CD14-positive monocyte (primary cell): ENCODE measurements at regions not wholly inside any gene's neighbourhood (a gene's known extent, or its start where the extent isn't known, plus 50 kb on each side); places are given as distances from the start of the nearest gene placed in this dataset.
A peak's percentile ranks its signal among the peaks of the same experiment; 100 is the strongest.

Source experiments
- DNase-seq, 3 donors: peaks; one replicate each; pipeline ENCODE4 v3.0.0-alpha.2; 2011 to 2022
- H2AFZ ChIP-seq: 2 replicates; pipeline ENCODE4 v1.6.0; 2012; ENCODE audit warnings: mild to moderate bottlenecking, low read depth, low read length, inconsistent platforms; ENCODE audit not compliant: insufficient read depth, poor library complexity, severe bottlenecking
- H3K27ac ChIP-seq, 2 donors: 1 replicate in 1 of 2; 2 replicates in 1 of 2; pipeline ENCODE4 v1.5.1; 2012 to 2013; ENCODE audit warnings: low read length in 2 of 2, control low read depth in 1 of 2, inconsistent platforms in 1 of 2, low read depth in 1 of 2, mild to moderate bottlenecking in 1 of 2
- H3K27me3 ChIP-seq, 2 donors: one replicate each; pipeline versions ENCODE4 v1.6.0 to v1.6.1; 2011 to 2013; ENCODE audit warnings: low read length in 2 of 2; ENCODE audit not compliant: control insufficient read depth in 2 of 2, insufficient read depth in 2 of 2
- H3K36me3 ChIP-seq, 2 donors: replicated peaks in 1 of 2; 1 replicate in 1 of 2; 2 replicates in 1 of 2; pipeline versions ENCODE4 v1.5.1 to v1.6.1; 2012 to 2013; ENCODE audit warnings: low read length in 2 of 2, control low read depth in 1 of 2, inconsistent platforms in 1 of 2, mild to moderate bottlenecking in 1 of 2; ENCODE audit not compliant: insufficient read depth in 2 of 2, control insufficient read depth in 1 of 2
- H3K4me1 ChIP-seq, 2 donors: 1 replicate in 1 of 2; 2 replicates in 1 of 2; pipeline versions ENCODE4 v1.5.1 to v1.6.1; 2012 to 2013; ENCODE audit warnings: low read length in 2 of 2, control low read depth in 1 of 2, inconsistent platforms in 1 of 2, mild to moderate bottlenecking in 1 of 2, moderate library complexity in 1 of 2; ENCODE audit not compliant: insufficient read depth in 2 of 2, control insufficient read depth in 1 of 2
- H3K4me2 ChIP-seq: replicated peaks from 2 replicates; pipeline ENCODE3; 2012; ENCODE audit warnings: low read length, moderate library complexity, mild to moderate bottlenecking; ENCODE audit not compliant: poor library complexity, severe bottlenecking; ENCODE audit errors: extremely low read depth
- H3K4me3 ChIP-seq, 3 experiments: fragments of 200-600 bp in 1 of 3; sonication (generic) in 1 of 3; replicated peaks in 1 of 3; 1 replicate in 2 of 3; 2 replicates in 1 of 3; pipeline ENCODE4 v1.5.1; 2011 to 2013; ENCODE audit warnings: low read length in 3 of 3, mild to moderate bottlenecking in 3 of 3, control low read depth in 2 of 3, low read depth in 2 of 3, inconsistent platforms in 1 of 3, moderate library complexity in 1 of 3
- H3K79me2 ChIP-seq: 2 replicates; pipeline ENCODE4 v1.6.0; 2012; ENCODE audit warnings: mild to moderate bottlenecking, control low read depth, inconsistent platforms, low read length, moderate library complexity; ENCODE audit not compliant: insufficient read depth
- H3K9ac ChIP-seq: 2 replicates; pipeline ENCODE4 v1.6.0; 2017; ENCODE audit warnings: low read length, mild to moderate bottlenecking; ENCODE audit not compliant: insufficient read depth, poor library complexity, severe bottlenecking
- H3K9me3 ChIP-seq, 2 donors: replicated peaks in 1 of 2; 1 replicate in 1 of 2; 2 replicates in 1 of 2; pipeline versions ENCODE4 v1.5.1 to v1.6.1; 2012 to 2013; ENCODE audit warnings: low read length in 2 of 2, control low read depth in 1 of 2; ENCODE audit not compliant: control insufficient read depth in 1 of 2, insufficient read depth in 1 of 2
- H4K20me1 ChIP-seq: 2 replicates; pipeline ENCODE4 v1.6.0; 2012; ENCODE audit warnings: mild to moderate bottlenecking, low read length, control low read depth, moderate library complexity; ENCODE audit not compliant: insufficient read depth
- H3K27ac Mint-ChIP-seq, 7 donors: one replicate each; pipeline ENCODE4 v1.8.0; 2020; ENCODE audit warnings: mild to moderate bottlenecking in 7 of 7, mixed read lengths in 7 of 7, moderate library complexity in 6 of 7, inconsistent platforms in 2 of 7
- H3K27me3 Mint-ChIP-seq, 3 donors: one replicate each; pipeline ENCODE4 v1.8.0; 2021 to 2022; ENCODE audit warnings: low read depth in 3 of 3, mild to moderate bottlenecking in 3 of 3, mixed read lengths in 3 of 3, moderate library complexity in 3 of 3, inconsistent platforms in 1 of 3
- H3K36me3 Mint-ChIP-seq, 2 donors: one replicate each; pipeline ENCODE4 v1.8.0; 2020; ENCODE audit warnings: mixed read lengths in 2 of 2, inconsistent platforms in 1 of 2, mild to moderate bottlenecking in 1 of 2
- H3K4me1 Mint-ChIP-seq: one replicate; pipeline ENCODE4 v1.8.0; 2020; ENCODE audit warnings: mild to moderate bottlenecking, mixed read lengths
- H3K4me3 Mint-ChIP-seq, 2 donors: one replicate each; pipeline ENCODE4 v1.8.0; 2020; ENCODE audit warnings: mild to moderate bottlenecking in 2 of 2, mixed read lengths in 2 of 2, moderate library complexity in 1 of 2
- H3K9me3 Mint-ChIP-seq, 7 donors: one replicate each; pipeline ENCODE4 v1.8.0; 2020 to 2022; ENCODE audit warnings: mixed read lengths in 7 of 7, mild to moderate bottlenecking in 6 of 7, moderate library complexity in 6 of 7, inconsistent platforms in 2 of 7
- WGBS: methylation state at CpG from one replicate; pipeline ENCODE4 v1.1.5; 2013; ENCODE audit warnings: missing lambda C conversion rate; ENCODE audit not compliant: insufficient coverage; 5-methylcytosine and 5-hydroxymethylcytosine counted together
- intact Hi-C, 2 donors: fragments of 100-400 bp; cut with micrococcal nuclease; formaldehyde crosslinking; loops; one replicate each; pipeline versions ENCODE4 v1.15.0 to v1.15.1; 2023
- TF ChIP-seq, protein P1 (sequence below): fragments of 200-600 bp; IDR thresholded peaks from one replicate; pipeline ENCODE4 v1.8.0; 2022; ENCODE audit warnings: antibody characterized with exemption, mild to moderate bottlenecking

DNA sequence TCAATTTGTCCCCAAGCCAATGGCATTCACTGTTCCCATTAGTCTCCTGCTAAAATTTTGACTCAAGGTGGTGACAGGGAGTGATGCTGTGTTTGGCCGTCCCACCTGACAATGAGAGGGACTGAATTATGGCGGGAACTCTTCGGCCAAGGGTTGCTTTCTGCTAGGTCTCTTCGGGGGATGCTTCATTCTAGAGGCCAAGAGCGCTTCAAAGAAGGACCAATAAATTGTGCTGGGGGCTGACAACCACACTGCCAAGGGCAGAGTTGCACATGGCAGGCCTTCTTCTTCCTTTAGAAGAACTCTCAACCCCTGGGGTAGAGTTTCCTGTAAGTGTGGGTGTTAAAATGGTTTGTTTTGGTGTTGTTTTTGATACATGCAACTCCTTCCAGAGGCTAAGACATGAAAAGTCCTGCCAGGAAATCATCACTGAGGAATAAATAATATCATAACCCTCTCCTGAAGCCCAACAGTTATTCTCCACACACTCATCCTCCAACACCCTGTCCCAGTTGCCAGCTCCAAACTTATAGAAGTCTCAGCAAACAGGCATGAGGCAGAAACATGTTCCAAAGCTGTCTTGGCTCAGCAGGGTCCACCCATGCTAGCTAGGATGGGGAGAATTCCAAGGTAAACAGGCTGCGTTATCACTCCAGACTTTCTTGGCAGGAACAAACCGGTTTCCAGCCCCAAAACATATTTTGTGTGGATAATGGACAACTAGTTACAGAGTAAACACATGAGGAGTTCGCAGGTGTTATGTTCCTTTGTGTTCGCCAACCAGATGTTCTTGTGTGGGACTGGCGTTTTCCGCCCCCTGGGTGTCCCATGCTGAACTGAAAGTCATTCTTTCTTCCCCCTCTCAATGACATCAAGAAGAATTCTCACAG, 396.7 kb upstream of the RGMA start:
- no peak overlapping the region for H3K9ac ChIP-seq
- H3K9me3 Mint-ChIP-seq, result peaks cover 0 to 8% (median 1%) of the 10 kb centered on the region in 7 donors

DNA sequence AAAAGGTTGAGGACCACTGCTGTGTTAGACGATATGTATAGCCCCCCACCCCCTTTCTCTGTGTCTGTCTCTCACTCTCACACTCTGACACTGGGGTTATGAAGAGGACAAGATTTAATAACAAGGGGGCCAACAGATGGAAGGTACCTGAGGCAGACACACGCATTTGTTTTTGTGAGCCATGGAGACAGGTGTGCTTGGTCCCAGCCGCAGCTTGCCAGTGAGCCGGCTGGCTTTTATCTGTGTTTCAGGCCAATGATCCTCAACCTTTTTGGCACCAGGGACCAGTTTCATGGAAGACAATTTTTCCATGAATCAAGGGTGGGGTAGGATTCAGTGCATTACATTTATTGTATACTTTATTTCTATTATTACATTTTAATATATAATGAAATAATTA, 394.9 kb upstream of the RGMA start:
- Histone ChIP-seq H3K4me3 (no peak overlapping the region), H3K9ac (no peak overlapping the region), H3K9me3 (no peaks in the 10 kb centered on the region), H3K4me2 (no peak overlapping the region), H3K4me1 (no peaks in the 10 kb centered on the region), H3K27me3 (no peaks in the 10 kb centered on the region), H3K79me2 (no peaks in the 10 kb centered on the region), H2AFZ (no peak overlapping the region), H3K36me3 (no peaks in the 10 kb centered on the region), H3K27ac (no peak overlapping the region), H4K20me1 (no peaks in the 10 kb centered on the region)
- H3K27ac Mint-ChIP-seq, result peak overlapping the region in 1 of 7 donors; percentile 49
- no peaks in the 10 kb centered on the region for H3K36me3 Mint-ChIP-seq
- TF ChIP-seq, protein P1, sequence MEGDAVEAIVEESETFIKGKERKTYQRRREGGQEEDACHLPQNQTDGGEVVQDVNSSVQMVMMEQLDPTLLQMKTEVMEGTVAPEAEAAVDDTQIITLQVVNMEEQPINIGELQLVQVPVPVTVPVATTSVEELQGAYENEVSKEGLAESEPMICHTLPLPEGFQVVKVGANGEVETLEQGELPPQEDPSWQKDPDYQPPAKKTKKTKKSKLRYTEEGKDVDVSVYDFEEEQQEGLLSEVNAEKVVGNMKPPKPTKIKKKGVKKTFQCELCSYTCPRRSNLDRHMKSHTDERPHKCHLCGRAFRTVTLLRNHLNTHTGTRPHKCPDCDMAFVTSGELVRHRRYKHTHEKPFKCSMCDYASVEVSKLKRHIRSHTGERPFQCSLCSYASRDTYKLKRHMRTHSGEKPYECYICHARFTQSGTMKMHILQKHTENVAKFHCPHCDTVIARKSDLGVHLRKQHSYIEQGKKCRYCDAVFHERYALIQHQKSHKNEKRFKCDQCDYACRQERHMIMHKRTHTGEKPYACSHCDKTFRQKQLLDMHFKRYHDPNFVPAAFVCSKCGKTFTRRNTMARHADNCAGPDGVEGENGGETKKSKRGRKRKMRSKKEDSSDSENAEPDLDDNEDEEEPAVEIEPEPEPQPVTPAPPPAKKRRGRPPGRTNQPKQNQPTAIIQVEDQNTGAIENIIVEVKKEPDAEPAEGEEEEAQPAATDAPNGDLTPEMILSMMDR, result no peak
- H3K4me3 Mint-ChIP-seq, result no peak overlapping the region
- no peaks in the 10 kb centered on the region for H3K4me1 Mint-ChIP-seq
- no peak for DNase-seq
- H3K9me3 Mint-ChIP-seq, result peaks cover 0 to 8% (median 0%) of the 10 kb centered on the region in 7 donors
- intact Hi-C loops, result no loop called here
- H3K27me3 Mint-ChIP-seq, result peaks cover 2 to 3% (median 3%) of the 10 kb centered on the region in 3 donors
- 76% methylated on average over 3 of the region's 4 CpGs for WGBS

More for the DNA sequence above, 396.7 kb upstream of the RGMA start:
- Histone ChIP-seq H4K20me1 (no peaks in the 10 kb centered on the region), H3K4me1 (no peaks in the 10 kb centered on the region), H3K36me3 (no peaks in the 10 kb centered on the region), H3K9me3 (no peaks in the 10 kb centered on the region), H3K27ac (no peak overlapping the region), H3K27me3 (no peaks in the 10 kb centered on the region), H3K79me2 (no peaks in the 10 kb centered on the region), H2AFZ (no peak overlapping the region), H3K4me3 (no peak overlapping the region), H3K4me2 (no peak overlapping the region)
- Mint-ChIP-seq H3K27me3 (peaks cover 2 to 3% (median 3%) of the 10 kb centered on the region in 3 donors), H3K36me3 (no peaks in the 10 kb centered on the region), H3K4me1 (no peaks in the 10 kb centered on the region), H3K4me3 (no peak overlapping the region), H3K27ac (no peak overlapping the region)
- intact Hi-C loops, result no loop called here
- no peak for DNase-seq
- TF ChIP-seq, protein P1, result no peak
- 88% methylated on average over 8 of the region's 11 CpGs for WGBS
